Muscle of back (tissue), 3 donors: ENCODE measurements at regions not wholly inside any gene's neighbourhood (a gene's known extent, or its start where the extent isn't known, plus 50 kb on each side); places are given as distances from the start of the nearest gene placed in this dataset.

ENCODE experiments used
- DNase-seq, 3 donors: peaks; one replicate each; pipeline versions ENCODE4 v3.0.0 to v3.0.0-alpha.2; 2013

DNA sequence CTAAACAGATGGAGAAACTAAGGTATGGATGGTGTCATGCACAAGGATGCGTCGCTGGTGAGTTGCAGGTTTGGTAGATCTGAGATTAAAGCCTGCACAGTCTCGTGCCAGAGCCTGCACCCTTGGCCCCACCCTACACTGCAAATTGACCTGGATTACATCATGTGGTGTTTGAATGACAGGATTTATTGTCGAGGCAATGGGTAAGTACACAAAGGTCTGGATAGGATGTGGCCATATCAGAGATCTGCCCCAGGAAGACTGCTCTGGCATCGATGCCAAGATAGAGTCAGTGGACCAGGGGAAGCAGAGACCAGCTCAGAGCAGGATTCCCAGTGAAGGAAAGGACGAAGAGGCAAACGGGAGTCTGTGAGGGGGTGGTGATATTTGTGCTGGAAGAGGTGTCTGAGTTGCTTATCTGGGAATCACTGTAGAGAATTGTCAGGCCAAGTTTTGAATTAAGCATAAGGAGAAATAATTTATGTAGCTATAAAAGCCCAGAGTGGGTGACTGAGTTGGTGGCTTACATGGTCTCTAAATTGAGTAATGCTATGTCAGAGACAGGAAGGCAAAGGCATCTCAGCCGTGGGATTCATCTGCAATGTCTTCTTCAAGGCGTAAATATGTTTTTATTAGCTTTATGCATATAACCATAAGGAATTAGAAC, 499.6 kb upstream of the B3GAT1 start:
- DNase-seq = no peak

DNA sequence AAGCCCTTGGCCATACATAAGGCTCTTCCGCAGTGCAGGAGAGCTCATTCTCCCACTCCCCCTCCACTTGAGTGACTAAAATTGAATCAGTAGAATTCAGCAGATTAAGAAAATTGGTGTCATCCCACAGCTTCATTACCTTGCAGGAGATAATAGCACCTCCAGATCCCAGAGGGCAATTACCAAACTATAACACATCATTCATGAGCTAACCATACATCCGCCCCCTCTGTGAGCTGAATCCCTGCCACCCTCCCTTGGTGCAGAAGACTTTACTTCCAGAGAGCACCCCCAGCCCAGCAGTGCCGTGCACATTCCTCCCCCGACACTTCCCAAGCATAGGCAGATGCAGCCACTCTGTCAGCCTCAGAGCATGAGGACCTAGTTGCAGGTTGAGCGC, 496.5 kb upstream of the B3GAT1 start:
- DNase-seq = no peak

DNA sequence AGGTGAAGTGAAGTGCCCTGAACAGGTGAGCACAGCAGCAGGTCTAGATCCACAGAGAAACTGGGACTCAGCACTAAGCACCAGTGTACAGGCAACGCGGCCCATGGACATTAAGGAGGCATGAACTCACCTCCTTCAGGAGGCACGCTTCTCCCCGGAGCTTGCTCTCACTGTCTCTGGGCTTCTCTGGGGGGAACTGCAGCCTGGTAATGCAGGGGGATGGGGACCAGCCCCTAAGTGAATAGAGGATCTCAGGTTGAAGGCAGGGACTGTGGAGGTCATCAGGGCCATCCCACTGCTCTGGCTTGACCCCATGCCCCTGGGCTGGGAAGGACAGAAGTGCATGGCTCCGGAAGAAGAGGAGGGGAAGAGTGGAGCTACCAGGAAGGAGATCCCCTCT, 495.6 kb upstream of the B3GAT1 start:
- no peak for DNase-seq

DNA sequence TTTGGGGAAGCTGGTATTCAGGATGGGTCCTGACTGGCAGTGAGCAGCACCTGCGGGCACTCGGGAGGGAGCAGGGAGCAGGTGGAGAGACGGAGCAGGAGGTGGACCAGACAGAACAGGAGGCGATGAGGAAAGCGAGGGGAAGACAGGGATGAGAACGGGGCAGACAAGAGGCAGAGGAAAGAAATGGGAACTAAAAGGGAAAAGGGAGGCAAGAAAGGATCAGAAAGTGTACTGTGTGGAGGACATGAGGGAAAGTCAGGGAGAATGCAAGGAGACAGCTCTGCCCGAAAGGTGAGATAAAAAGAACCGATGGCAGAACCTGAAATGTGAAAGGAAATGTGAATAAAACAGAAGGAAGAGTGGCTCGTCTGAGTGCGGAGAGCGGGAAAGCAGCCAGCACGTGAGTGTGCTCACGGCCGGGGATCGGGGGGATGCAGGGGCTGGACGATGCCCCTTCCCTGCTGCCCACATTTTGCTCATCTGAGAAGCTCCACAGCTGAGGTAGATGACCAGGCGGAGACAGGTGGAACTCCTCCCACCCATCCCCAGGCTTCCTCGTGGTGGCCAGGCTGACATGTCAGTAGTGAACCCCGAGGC, 494.4 kb upstream of the B3GAT1 start:
- DNase-seq = no peak

DNA sequence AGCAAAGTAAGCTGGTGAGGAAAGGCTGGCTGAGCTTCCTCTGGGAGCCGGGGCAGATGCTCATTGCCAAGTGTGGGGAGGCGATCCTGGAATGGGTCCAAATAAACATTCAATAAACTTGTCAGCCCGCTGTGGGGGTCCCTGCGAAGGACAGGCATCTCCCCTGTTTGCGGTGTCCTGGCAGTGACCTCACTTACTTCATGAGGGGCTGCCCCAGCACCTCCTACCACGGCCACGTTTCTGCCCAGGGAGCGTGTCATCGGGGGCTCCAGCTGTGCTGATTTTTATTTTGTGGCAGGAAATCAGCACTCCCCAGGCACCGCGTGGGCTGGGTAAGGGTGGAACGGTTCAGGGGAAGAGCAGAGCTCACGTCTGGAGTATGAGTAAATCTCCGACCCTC, 493.9 kb upstream of the B3GAT1 start:
- peak in 1 of 3 donors; percentile 41 for DNase-seq

DNA sequence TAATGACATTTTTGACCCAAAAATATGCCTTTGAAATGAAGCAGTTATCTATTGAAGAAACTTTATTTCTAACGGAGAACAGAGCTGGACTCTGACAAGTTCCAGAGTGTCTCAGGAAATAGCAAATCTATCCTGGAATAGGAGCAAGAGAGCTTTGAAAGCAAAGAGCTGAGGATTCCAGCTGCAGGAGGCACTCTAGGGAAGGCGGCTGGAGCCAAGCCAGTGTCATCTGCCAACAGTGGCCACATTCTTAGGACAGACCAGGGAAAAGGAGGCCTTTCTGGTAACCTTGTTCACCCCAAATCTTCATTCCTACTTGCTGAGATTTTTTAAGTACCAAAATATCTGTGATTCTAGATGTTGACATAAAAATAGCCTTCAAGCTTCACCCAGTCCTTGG, 493.5 kb upstream of the B3GAT1 start:
- DNase-seq = peak in 1 of 3 donors; percentile 65

DNA sequence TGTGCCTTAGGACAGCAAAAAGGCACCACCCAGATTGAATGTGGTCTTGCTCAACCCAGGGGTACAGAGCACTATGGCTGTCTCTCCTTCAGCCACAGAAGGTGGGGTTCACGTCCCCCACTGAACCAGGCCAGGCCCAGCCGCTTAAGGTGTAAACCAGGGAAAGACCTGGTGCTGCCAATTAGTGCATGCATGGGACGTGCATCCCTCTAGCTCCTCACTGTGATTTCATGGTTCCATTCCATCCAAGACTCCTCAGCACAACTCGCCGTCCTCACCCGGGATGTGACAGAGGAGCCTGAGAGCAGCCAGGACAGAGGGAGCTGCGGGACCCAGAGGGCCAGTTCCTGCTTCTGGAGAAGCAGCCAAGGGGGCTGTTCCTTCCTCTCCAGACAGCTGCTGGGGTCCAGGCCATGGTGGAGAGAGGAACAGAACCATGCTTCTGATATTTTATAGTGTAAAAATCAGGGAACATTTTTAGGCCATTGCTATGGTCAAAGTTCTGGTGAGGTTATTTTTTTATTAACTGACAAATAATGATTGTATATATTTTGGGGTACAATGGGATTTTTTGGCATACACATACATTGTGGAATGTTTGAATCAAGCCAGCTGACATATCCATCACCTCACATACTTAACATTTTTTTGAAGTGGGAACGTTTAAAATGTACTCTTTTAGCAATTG, 492.2 kb upstream of the B3GAT1 start:
- DNase-seq = no peak

DNA sequence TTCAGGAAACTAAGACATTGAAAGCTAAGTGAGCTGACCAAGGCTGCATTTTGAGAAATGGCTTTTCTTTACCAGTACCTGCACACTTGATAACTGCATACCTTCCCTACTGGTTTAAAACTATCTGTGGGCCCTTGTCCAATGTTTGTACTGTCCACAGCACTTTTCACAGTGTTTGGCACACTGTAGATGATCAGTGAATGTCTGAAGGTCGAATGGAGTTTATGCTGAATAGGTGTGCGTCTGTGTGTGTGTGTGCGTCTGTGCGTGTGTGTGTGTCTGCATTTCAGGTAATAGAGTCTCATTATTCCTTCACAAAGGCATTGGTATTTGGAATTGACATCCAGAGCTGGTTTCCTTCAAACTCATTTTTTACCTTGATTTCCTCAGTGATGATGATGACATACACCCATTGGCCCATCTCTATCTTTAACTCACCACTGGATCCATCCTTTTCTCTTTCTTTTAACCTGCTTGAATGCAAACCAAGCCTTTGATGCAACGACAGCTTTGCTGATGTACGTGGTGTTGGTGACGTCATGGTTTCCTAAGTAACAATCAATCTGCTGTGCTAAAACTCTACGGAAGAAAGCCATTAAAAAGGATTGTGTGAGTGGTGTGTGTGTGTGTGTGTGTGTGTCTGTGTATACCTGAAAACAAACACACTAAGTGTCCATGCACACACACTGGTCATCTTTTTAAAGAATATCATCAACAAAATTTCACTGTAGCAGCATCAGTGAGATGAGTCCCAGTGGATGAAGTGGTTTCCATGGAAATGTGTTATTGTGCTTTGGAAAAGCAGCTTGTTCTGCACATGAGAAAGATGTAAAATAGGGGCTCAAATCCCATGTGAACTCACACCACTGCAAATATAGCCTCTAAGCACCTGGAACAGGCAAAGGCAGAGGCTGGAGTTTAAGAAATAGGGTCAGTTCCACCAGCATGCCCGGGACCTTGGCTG, 490.2 kb upstream of the B3GAT1 start:
- DNase-seq = peak in 2 of 3 donors; percentile 38 to 80

DNA sequence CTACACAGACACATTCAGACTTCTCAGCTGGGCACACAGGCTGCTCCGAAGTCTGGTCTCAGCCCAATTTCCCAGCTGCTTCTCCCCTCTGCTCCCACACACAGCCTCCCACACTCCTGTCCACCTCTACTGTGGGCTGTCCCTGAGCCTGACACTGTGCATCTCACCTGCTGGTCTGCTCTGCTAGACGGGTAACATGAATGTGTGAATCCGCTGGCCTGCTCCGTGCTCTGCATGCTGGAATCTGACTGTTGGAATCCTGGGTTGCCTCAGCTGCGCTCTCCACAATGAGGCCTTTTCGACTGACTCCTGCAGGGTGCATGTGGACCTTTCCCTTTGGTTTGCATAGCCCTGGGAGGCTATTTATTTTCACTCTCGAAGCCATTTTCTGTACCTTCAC, 489.5 kb upstream of the B3GAT1 start:
- DNase-seq = no peak

DNA sequence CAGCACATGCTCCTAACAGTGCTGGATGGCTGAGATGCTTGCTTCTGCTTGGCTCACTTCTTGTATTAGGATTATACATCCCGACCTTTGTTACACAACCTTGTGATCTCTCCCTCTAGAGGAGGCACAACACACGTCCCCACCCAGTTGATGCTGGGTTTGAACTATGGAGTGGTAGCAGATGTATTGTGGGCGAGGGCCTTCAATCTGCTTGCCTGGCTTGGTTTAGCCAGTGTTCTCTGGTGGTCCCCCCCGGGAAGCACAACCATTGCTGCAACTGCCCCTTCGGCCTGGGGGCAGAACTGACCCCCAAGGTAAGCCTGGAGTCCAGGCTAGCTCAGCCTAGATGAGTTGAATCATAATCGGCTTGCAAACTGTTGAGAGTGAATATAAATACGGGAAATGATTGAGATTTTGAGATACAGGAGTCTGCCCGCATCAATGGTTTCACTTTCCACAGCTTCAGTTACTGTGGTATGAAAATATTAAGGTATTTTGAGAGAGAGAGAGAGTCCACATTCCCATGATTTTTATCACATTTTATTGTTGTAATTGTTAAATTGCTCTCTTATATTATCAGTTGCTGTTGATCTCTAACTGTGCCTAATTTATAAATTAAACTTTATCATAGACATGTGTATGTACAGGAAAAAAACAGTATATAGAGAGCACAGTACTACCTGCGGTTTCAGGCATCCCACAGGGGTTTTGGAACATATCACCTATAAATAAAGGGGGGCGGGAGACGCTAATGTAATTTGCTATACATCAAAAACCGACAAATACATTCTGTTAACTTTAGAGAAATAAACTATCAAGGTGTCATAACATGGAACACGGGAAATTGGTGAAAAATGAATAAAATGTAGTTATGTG, 482.0 kb upstream of the B3GAT1 start:
- no peak for DNase-seq

DNA sequence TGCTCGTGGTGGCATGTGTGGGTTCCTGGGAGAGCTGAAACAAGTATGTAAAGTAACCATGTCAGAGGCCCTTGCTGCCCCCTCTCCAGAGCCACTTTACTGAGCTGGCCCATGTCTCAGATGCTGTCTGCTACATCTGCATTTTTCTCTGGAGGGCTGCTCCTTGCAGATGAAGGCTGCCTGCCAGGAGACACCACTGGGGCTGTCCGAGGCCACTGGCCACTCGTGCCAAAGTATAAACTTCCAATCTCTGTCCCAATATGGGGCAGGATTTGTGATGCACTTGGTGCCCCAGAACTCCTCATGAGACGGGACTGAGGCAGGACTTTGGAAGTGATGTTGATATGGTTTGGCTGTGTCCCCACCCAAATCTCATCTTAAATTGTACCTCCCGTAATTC, 478.4 kb upstream of the B3GAT1 start:
- DNase-seq = no peak

DNA sequence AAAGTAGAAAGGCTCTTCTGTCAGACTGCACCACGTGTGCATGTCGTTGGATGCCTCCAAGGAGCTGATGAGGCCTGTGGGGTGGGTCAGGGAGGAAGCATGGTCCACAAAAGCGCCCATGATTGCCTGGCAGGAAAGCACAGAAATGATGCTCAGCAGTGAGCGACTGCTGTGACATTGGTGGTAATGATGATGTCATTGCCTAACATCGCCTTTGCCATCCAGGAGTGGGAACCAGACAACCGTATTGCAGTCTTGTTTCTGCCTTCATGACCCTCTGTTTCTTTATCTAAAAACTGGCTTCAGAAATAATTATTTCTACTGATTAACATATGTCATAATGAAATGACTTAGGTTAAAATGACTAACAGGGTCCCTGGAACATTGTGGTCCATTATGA, 477.8 kb upstream of the B3GAT1 start:
- DNase-seq = no peak

DNA sequence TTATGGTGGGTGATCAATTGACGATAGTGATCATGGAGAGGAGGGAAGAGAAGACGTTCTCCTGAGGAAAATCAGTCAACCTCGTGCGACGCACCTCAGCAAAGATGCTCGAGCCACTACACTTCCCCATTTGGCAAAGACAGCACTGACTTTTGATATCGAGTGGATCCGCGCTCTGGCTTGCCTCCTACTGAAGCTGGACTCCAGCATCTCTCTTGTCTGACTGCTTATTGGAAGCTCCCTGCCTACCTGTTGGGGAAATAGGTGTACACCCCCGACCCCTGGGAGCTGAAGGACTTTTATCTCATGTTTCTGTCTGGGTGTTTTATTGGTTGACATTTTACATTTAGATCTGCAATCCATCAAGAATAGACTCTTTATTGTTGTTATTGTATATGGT, 476.8 kb upstream of the B3GAT1 start:
- DNase-seq = no peak

DNA sequence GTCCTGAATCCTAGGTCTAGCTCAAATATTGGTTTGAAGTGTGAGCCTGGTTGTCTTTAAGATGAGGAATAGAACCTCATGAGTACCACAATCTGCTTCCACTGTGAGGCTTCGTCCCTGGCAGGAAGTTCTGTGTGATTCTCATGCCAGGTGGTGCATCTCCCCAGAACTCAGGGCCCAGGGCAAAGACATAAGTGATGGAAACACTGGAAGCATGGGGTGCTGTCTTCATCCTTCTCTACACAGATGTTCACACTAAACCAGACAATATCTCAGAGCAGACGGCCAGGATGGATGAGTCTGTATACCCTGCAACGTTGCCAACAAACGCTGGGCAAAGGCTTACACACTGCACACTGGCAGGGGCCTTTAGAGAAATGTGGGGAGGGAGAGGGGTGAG, 475.9 kb upstream of the B3GAT1 start:
- no peak for DNase-seq

DNA sequence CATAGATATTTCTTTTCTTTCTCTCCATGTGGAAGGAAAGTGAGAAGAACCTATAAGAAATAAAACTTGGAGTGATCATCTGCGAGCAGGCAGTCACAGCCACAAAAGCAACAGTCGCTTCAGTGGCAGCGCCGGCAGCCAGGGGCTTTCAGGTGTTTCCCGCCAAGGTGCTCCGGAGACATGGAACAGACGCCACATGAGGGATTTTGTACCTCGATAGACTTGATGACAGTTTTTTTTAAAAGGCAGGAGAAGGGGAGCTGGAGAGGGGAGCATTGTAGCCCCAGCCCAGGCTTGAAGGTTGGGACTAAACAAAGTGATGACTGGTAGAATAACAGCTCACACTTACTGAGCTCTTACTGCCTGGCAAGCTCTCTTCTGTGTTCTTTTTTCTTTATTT, 471.4 kb upstream of the B3GAT1 start:
- DNase-seq = no peak

DNA sequence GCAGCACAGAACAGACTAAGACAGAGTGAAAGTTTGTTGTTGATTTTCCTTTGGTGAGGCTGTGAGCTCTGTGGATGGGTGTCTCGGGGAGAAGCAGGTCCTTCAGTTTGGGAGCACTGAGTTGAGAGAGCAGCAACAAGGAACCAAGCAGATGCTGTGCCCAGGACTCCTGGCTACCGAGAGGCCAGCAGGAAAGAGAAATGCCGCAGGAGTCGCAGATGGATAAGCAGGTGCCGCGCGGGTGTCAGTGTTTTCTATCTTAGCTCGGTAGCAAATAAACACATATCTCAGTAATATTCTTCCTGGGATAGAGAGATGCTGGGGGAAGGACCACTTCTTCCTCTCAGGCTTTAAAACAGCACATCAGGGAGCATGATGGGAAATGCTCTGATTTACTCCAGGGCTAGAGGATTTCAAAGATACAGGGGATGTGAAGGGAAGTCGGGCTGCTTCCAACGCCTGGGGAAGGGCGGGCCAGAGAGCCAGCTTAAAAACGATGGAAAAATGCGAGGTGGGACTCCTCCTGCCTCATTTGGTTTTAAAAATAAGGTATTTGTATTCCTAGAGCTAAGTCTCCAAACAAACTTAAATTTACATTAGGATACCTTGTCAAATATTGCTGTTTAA, 470.7 kb upstream of the B3GAT1 start:
- DNase-seq = no peak

DNA sequence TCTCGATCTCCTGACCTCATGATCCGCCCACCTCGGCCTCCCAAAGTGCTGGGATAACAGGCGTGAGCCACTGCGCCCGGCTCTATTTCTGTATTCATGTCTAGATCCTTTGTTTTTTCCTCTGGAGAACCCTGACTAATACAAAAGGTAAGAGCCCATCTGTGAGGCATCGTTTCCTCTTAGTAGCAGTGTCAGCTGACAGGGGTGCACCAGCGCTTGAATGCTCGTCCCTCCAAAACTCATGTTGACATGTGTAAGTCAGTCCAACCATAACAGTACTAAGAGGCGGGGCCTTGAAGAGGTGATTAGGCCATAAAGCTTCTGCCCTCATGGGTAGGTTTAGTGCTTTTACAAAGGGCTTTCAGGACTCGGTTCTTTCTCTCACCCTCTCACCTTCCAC, 470.1 kb upstream of the B3GAT1 start:
- DNase-seq = no peak

DNA sequence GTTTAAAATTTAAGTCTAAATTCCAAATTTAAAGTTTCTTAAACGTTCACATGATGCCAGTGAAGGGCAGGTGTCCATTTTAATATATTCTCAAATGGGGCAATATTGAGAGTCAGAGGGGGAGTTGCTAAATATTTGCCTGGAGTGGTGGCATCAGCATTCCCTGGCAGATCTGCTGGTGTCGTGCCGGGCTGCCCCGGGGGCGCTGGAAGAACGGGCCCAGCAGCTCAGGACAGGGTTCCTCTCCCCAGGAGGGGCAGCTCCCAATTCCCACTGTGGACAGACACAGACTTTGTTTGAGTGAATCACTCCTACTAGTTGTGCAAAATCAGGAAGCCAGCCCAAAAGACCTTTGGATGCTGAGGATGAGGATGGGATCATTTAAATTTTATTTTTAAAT, 468.7 kb upstream of the B3GAT1 start:
- no peak for DNase-seq

DNA sequence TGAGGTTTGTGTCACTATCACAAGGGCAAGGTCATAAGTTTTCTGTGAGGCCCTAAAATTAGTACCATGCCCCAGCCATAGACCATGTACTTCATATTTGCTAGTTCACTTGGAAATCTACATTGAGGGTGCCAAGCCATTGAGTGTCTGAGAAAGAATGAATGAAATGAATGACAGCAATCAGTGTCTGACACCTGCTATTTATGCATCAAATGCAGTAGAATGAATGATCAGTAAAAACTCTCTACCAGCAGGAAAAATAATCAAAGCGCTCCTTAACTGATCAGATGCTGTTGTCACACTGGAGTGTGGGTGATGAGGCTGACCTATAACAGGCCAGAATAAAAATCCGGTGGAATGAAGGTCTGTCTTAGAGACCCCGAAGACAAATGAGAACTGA, 467.9 kb upstream of the B3GAT1 start:
- no peak for DNase-seq

DNA sequence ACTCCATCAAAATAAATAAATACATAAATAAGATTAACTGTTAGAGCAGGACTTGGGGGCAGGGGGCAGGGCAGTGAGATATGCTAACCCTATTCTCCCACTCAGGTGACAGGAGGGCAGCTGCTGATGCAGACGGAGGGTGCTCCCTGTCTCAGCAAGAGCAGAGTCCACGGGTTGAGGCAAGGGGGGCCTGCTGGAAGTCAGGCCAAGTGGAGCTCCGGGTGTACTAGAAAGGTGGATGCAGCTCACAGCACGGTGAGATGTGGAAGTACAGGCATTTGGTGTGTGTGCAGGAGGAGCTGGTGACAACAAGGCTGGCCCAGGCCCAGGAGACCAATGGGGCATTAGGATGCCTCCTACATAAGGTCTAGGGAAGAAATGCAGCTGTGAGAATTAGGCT, 467.3 kb upstream of the B3GAT1 start:
- no peak for DNase-seq

DNA sequence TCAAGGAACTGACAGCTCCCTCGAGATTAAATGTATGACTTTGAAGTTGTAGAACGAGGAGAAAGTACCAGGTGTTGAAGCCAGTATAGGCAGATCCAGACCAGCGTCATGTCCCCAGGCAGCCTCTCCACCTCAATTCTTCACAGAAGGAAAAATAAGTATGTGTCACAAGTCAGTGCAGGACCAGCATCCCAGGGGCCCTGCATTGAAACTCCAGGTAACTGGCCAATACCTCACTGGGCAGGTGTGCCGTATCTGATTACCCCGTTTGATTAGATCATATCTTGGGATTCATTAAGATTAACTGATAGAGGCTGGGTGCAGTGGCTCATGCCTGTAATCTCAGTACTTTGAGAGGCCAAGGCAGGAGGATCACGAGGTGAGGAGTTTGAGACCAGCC, 466.7 kb upstream of the B3GAT1 start:
- DNase-seq = no peak
